ENCODE measurements at regions not wholly inside any gene's neighbourhood (a gene's known extent, or its start where the extent isn't known, plus 50 kb on each side); places are given as distances from the start of the nearest gene placed in this dataset.

GRCh38 chr2:146741260-146741659 lies 1103.6 kb upstream of the ACVR2A start:
- TF ChIP-seq POLR2AphosphoS5 (IDR thresholded peaks at IDR 0.05) = no peak
- TF ChIP-seq CTCF (IDR thresholded peaks at IDR 0.05) = no peak
- TF ChIP-seq POLR2A (IDR thresholded peaks at IDR 0.05) = no peak
- TF ChIP-seq EP300 (IDR thresholded peaks at IDR 0.05) = no peak

All from suprapubic skin (tissue), 4 donors.